T-cell (primary cell): ENCODE measurements at regions not wholly inside any gene's neighbourhood (a gene's known extent, or its start where the extent isn't known, plus 50 kb on each side); places are given as distances from the start of the nearest gene placed in this dataset.

Experiments used
- ATAC-seq, 4 experiments: fragments of 200-7000 bp in 3 of 4; fragments of 150-1000 bp in 1 of 4; cut with Tn5 transposase; replicated peaks in 1 of 4; 1 replicate in 3 of 4; 2 replicates in 1 of 4; pipeline ENCODE4 v1.10.0; 2021; ENCODE audit warnings: moderate library complexity in 3 of 4, mild to moderate bottlenecking in 2 of 4, moderate number of reproducible peaks in 1 of 4
- CTCF ChIA-PET, 2 donors: fragments of 300-600 bp; sonication (Branson Sonifier 250); formaldehyde crosslinking; loops; one replicate each; lab custom pipeline; 2022; ENCODE audit warnings: antibody characterized with exemption in 2 of 2; lab: Charles Lee
- POLR2A ChIA-PET, 2 donors: fragments of 300-600 bp; sonication (Branson Sonifier 250); formaldehyde crosslinking; loops; one replicate each; lab custom pipeline; 2022; ENCODE audit warnings: antibody characterized with exemption in 2 of 2; lab: Charles Lee
- DNase-seq, 35 experiments: peaks; one replicate each; pipeline versions ENCODE4 v3.0.0 to v3.0.0-alpha.2; 2013 to 2023
- H3K27ac ChIP-seq: one replicate; pipeline ENCODE4 v1.5.1; 2013; ENCODE audit warnings: low read length
- H3K27me3 ChIP-seq, 2 experiments: replicated peaks in 1 of 2; 1 replicate in 1 of 2; 2 replicates in 1 of 2; pipeline versions ENCODE4 v1.6.1 to v1.7.0; 2013; ENCODE audit warnings: low read length in 1 of 2, mixed read lengths in 1 of 2; ENCODE audit not compliant: control insufficient read depth in 2 of 2, insufficient read depth in 2 of 2; ENCODE audit errors: extremely low read depth in 1 of 2
- H3K36me3 ChIP-seq, 2 donors: 1 replicate in 1 of 2; 2 replicates in 1 of 2; pipeline versions ENCODE4 v1.6.1 to v1.7.0; 2013; ENCODE audit warnings: low read length in 1 of 2; ENCODE audit not compliant: control insufficient read depth in 2 of 2, insufficient read depth in 1 of 2; ENCODE audit errors: extremely low read depth in 1 of 2
- H3K4me1 ChIP-seq, 2 experiments: 1 replicate in 1 of 2; 2 replicates in 1 of 2; pipeline versions ENCODE4 v1.6.1 to v1.7.0; 2013; ENCODE audit warnings: low read length in 2 of 2, mixed read lengths in 1 of 2; ENCODE audit not compliant: insufficient read depth in 2 of 2, control insufficient read depth in 1 of 2; ENCODE audit errors: extremely low read depth in 1 of 2
- H3K4me3 ChIP-seq, 2 donors: 1 replicate in 1 of 2; 2 replicates in 1 of 2; pipeline versions ENCODE4 v1.5.1 to v1.7.0; 2013; ENCODE audit warnings: mild to moderate bottlenecking in 2 of 2, low read length in 1 of 2, moderate library complexity in 1 of 2; ENCODE audit not compliant: control insufficient read depth in 1 of 2; ENCODE audit errors: extremely low read depth in 1 of 2
- H3K9me3 ChIP-seq: 2 replicates; pipeline ENCODE4 v1.7.0; 2013
- H3K27ac Mint-ChIP-seq, 2 donors: one replicate each; pipeline ENCODE4 v1.8.0; 2020 to 2021; ENCODE audit warnings: mild to moderate bottlenecking in 2 of 2, mixed read lengths in 2 of 2
- H3K27me3 Mint-ChIP-seq, 2 donors: one replicate each; pipeline ENCODE4 v1.8.0; 2021 to 2022; ENCODE audit warnings: mixed read lengths in 2 of 2
- H3K36me3 Mint-ChIP-seq: one replicate; pipeline ENCODE4 v1.8.0; 2021; ENCODE audit warnings: mixed read lengths
- H3K4me1 Mint-ChIP-seq, 3 donors: one replicate each; pipeline ENCODE4 v1.8.0; 2020 to 2022; ENCODE audit warnings: mixed read lengths in 3 of 3, mild to moderate bottlenecking in 1 of 3
- H3K4me3 Mint-ChIP-seq, 3 donors: one replicate each; pipeline ENCODE4 v1.8.0; 2020 to 2022; ENCODE audit warnings: mild to moderate bottlenecking in 3 of 3, mixed read lengths in 3 of 3, moderate library complexity in 3 of 3
- H3K9me3 Mint-ChIP-seq, 3 donors: one replicate each; pipeline ENCODE4 v1.8.0; 2020 to 2022; ENCODE audit warnings: mixed read lengths in 3 of 3
- WGBS: methylation state at CpG from one replicate; pipeline ENCODE4 v1.1.5; 2013; ENCODE audit warnings: missing lambda C conversion rate; ENCODE audit not compliant: insufficient coverage; 5-methylcytosine and 5-hydroxymethylcytosine counted together

DNA sequence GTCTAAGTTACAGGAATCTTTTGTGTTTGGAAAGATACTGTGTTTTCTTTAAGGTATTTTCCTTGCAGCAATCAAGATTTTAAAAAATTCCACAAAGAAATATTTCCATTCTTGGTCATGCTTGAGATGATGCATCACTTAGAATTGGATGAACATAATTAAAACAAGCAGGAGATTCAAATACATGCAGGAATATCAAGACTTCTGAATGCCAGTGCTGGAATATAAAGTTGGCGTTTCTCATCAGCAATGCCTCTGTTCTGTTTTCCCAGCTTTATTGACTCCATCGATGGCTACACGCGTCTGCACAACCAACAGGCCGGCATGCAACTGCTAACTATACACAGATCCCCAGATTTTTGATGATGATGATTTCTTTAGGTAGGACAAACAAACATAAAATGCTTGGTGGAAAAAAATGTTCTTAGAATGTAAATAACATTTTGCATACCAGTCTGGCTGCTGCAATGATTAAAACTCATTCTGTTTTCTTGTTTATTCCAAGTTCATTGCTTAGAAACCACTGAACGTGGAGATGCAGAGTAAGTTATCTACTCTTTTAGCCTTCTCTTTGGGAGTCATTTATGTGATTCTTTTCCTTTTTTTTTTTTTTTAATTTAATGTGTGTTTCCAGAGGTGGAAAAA is 91.3 kb upstream of the FAM171A1 start:
- no peak overlapping the region for H3K4me3 ChIP-seq
- ChIA-PET CTCF (no interaction called here), POLR2A (interaction anchor here in 1 of 2 donors (0.5 kb wide), 1 partner anchor 257 kb away, joined by 3 read pairs; no protein-coding TSS in a partner anchor)
- no peak for ATAC-seq
- Mint-ChIP-seq H3K9me3 (peaks cover 3 to 13% (median 6%) of the 10 kb centered on the region in 3 donors), H3K36me3 (no peaks in the 10 kb centered on the region), H3K27ac (no peak overlapping the region), H3K4me1 (peaks cover 7 to 14% (median 12%) of the 10 kb centered on the region in 3 donors), H3K4me3 (no peak overlapping the region), H3K27me3 (peaks cover 32 to 38% of the 10 kb centered on the region in 2 donors)
- H3K27ac ChIP-seq: no peak overlapping the region
- H3K27me3 ChIP-seq: peaks cover 0 to 14% of the 10 kb centered on the region in 2 experiments
- peaks cover 3 to 15% of the 10 kb centered on the region in 2 experiments for H3K4me1 ChIP-seq
- no CpG with 5 or more reads among the region's 6 CpGs for WGBS
- no peaks in the 10 kb centered on the region for H3K9me3 ChIP-seq
- H3K36me3 ChIP-seq: no peaks in the 10 kb centered on the region
- DNase-seq: no peak

- Histone ChIP-seq H3K27me3 (peaks cover 0 to 14% of the 10 kb centered on the region in 2 experiments), H3K9me3 (no peaks in the 10 kb centered on the region), H3K27ac (no peak overlapping the region), H3K4me1 (peaks cover 3 to 15% of the 10 kb centered on the region in 2 experiments), H3K4me3 (no peak overlapping the region), H3K36me3 (no peaks in the 10 kb centered on the region)
- DNase-seq: no peak
- Mint-ChIP-seq H3K9me3 (peaks cover 3 to 13% (median 6%) of the 10 kb centered on the region in 3 donors), H3K27ac (no peak overlapping the region), H3K27me3 (peaks cover 34% of the 10 kb centered on the region in 2 donors), H3K4me1 (peaks cover 7 to 14% (median 12%) of the 10 kb centered on the region in 3 donors), H3K4me3 (no peak overlapping the region), H3K36me3 (no peaks in the 10 kb centered on the region)
- ChIA-PET POLR2A (interaction anchor here in 1 of 2 donors (0.5 kb wide), 1 partner anchor 258 kb away, joined by 3 read pairs; no protein-coding TSS in a partner anchor), CTCF (no interaction called here)
- ATAC-seq: no peak
- 58% methylated on average over 8 of the region's 9 CpGs for WGBS
Observed at GRCh38 chr10:15461353-15462108, 90.4 kb upstream of the FAM171A1 start.

GRCh38 chr10:15460661-15461060 is 89.6 kb upstream of the FAM171A1 start:
- Histone ChIP-seq H3K4me1 (peaks cover 3 to 15% of the 10 kb centered on the region in 2 experiments), H3K27me3 (peaks cover 0 to 14% of the 10 kb centered on the region in 2 experiments), H3K27ac (no peak overlapping the region), H3K36me3 (no peaks in the 10 kb centered on the region), H3K9me3 (no peaks in the 10 kb centered on the region), H3K4me3 (no peak overlapping the region)
- no peak overlapping the region for H3K4me3 Mint-ChIP-seq
- H3K27ac Mint-ChIP-seq: no peak overlapping the region
- H3K27me3 Mint-ChIP-seq: peaks cover 31 to 33% of the 10 kb centered on the region in 2 donors
- H3K9me3 Mint-ChIP-seq: peaks cover 3 to 13% (median 6%) of the 10 kb centered on the region in 3 donors
- peaks cover 7 to 14% (median 12%) of the 10 kb centered on the region in 3 donors for H3K4me1 Mint-ChIP-seq
- POLR2A ChIA-PET: interaction anchor here in 1 of 2 donors (0.6 kb wide), 1 partner anchor 594 kb away, joined by 5 read pairs; no protein-coding TSS in a partner anchor
- H3K36me3 Mint-ChIP-seq: no peaks in the 10 kb centered on the region
- ATAC-seq: no peak
- CTCF ChIA-PET: interaction anchor here in 1 of 2 donors (0.7 kb wide), 1 partner anchor 24 kb away, joined by 3 read pairs; no protein-coding TSS in a partner anchor
- no peak for DNase-seq
- 80% methylated on average over 2 of the region's 3 CpGs for WGBS

GRCh38 chr10:15459218-15459617 is 88.1 kb upstream of the FAM171A1 start:
- no peak overlapping the region for H3K27ac ChIP-seq
- H3K27ac Mint-ChIP-seq: no peak overlapping the region
- H3K4me3 Mint-ChIP-seq: no peak overlapping the region
- peaks cover 7 to 14% (median 12%) of the 10 kb centered on the region in 3 donors for H3K4me1 Mint-ChIP-seq
- peaks cover 0 to 14% of the 10 kb centered on the region in 2 experiments for H3K27me3 ChIP-seq
- POLR2A ChIA-PET: no interaction called here
- H3K36me3 Mint-ChIP-seq: no peaks in the 10 kb centered on the region
- H3K4me1 ChIP-seq: peaks cover 3 to 15% of the 10 kb centered on the region in 2 experiments
- H3K27me3 Mint-ChIP-seq: peaks cover 27 to 31% of the 10 kb centered on the region in 2 donors
- H3K4me3 ChIP-seq: no peak overlapping the region
- H3K36me3 ChIP-seq: no peaks in the 10 kb centered on the region
- CTCF ChIA-PET: no interaction called here
- no CpG with 5 or more reads among the region's 1 CpG for WGBS
- peaks cover under 1 to 11% (median 6%) of the 10 kb centered on the region in 3 donors for H3K9me3 Mint-ChIP-seq
- H3K9me3 ChIP-seq: no peaks in the 10 kb centered on the region
- ATAC-seq: no peak
- no peak for DNase-seq

- ATAC-seq: no peak
- Mint-ChIP-seq H3K4me1 (peaks cover 7 to 14% (median 12%) of the 10 kb centered on the region in 3 donors), H3K36me3 (no peaks in the 10 kb centered on the region), H3K4me3 (no peak overlapping the region), H3K9me3 (no peaks in the 10 kb centered on the region), H3K27me3 (peaks cover 28 to 33% of the 10 kb centered on the region in 2 donors), H3K27ac (no peak overlapping the region)
- Histone ChIP-seq H3K27me3 (peaks cover 0 to 19% of the 10 kb centered on the region in 2 experiments), H3K27ac (no peak overlapping the region), H3K9me3 (no peaks in the 10 kb centered on the region), H3K4me3 (no peak overlapping the region), H3K36me3 (no peaks in the 10 kb centered on the region), H3K4me1 (peaks cover 3 to 15% of the 10 kb centered on the region in 2 experiments)
- DNase-seq: no peak
- ChIA-PET CTCF (no interaction called here), POLR2A (no interaction called here)
- 91% methylated on average over 4 of the region's 5 CpGs for WGBS
Observed at GRCh38 chr10:15457382-15457781, 86.3 kb upstream of the FAM171A1 start.

GRCh38 chr10:15455456-15455855 is 84.4 kb upstream of the FAM171A1 start:
- H3K4me3 ChIP-seq: no peak overlapping the region
- no peak overlapping the region for H3K4me3 Mint-ChIP-seq
- H3K36me3 ChIP-seq: no peaks in the 10 kb centered on the region
- H3K9me3 Mint-ChIP-seq: no peaks in the 10 kb centered on the region
- H3K4me1 ChIP-seq: peaks cover 3 to 15% of the 10 kb centered on the region in 2 experiments
- no peak overlapping the region for H3K27ac Mint-ChIP-seq
- no peak overlapping the region for H3K27ac ChIP-seq
- H3K27me3 ChIP-seq: peaks cover 0 to 10% of the 10 kb centered on the region in 2 experiments
- no peaks in the 10 kb centered on the region for H3K36me3 Mint-ChIP-seq
- H3K27me3 Mint-ChIP-seq: peaks cover 27 to 34% of the 10 kb centered on the region in 2 donors
- ChIA-PET POLR2A (no interaction called here), CTCF (no interaction called here)
- H3K9me3 ChIP-seq: no peaks in the 10 kb centered on the region
- no peak for ATAC-seq
- H3K4me1 Mint-ChIP-seq: peaks cover 7 to 14% (median 12%) of the 10 kb centered on the region in 3 donors
- DNase-seq: no peak
